ENCODE measurements at regions not wholly inside any gene's neighbourhood (a gene's known extent, or its start where the extent isn't known, plus 50 kb on each side); places are given as distances from the start of the nearest gene placed in this dataset.

GRCh38 chr4:114281164-114281960 lies 301.9 kb upstream of the ARSJ start:
- TF ChIP-seq POLR2A (IDR thresholded peaks at IDR 0.05) (no peak), CTCF (IDR thresholded peaks at IDR 0.05) (no peak)
